ENCODE measurements at regions not wholly inside any gene's neighbourhood (a gene's known extent, or its start where the extent isn't known, plus 50 kb on each side); places are given as distances from the start of the nearest gene placed in this dataset.

- TF ChIP-seq CTCF (IDR thresholded peaks at IDR 0.05; ENCODE audit: insufficient read depth, low read length, severe bottlenecking) = no peak
- Histone ChIP-seq H3K4me3 (ENCODE audit: low read depth, low read length) (no peak overlapping the region), H3K36me3 (ENCODE audit: control insufficient read depth, insufficient read depth, low read length) (no peaks in the 10 kb centered on the region), H3K27me3 (ENCODE audit: control insufficient read depth, insufficient read depth, low read length) (no peaks in the 10 kb centered on the region)
- DNase-seq (ENCODE audit: low read depth) = no peak
- FAIRE-seq = no peak
These were observed 55.9 kb upstream of the KIRREL3 start for GRCh38 chr11:127056338-127056971.

GRCh38 chr11:127055236-127055635 is 54.7 kb upstream of the KIRREL3 start:
- FAIRE-seq = no peak
- TF ChIP-seq CTCF (IDR thresholded peaks at IDR 0.05; ENCODE audit: insufficient read depth, low read length, severe bottlenecking) = no peak
- DNase-seq (ENCODE audit: low read depth) = no peak
- no peak overlapping the region for H3K4me3 ChIP-seq (ENCODE audit: low read depth, low read length)
- H3K27me3 ChIP-seq (ENCODE audit: control insufficient read depth, insufficient read depth, low read length) = no peaks in the 10 kb centered on the region
- no peaks in the 10 kb centered on the region for H3K36me3 ChIP-seq (ENCODE audit: control insufficient read depth, insufficient read depth, low read length)

GRCh38 chr11:127054153-127054552 is 53.6 kb upstream of the KIRREL3 start:
- H3K36me3 ChIP-seq (ENCODE audit: control insufficient read depth, insufficient read depth, low read length) = no peaks in the 10 kb centered on the region
- H3K4me3 ChIP-seq (ENCODE audit: low read depth, low read length) = no peak overlapping the region
- DNase-seq (ENCODE audit: low read depth) (no peak), FAIRE-seq (no peak)
- H3K27me3 ChIP-seq (ENCODE audit: control insufficient read depth, insufficient read depth, low read length) = no peaks in the 10 kb centered on the region
- no peak for TF ChIP-seq CTCF (IDR thresholded peaks at IDR 0.05; ENCODE audit: insufficient read depth, low read length, severe bottlenecking)

GRCh38 chr11:127052404-127052803 is 51.8 kb upstream of the KIRREL3 start:
- no peak for DNase-seq (ENCODE audit: low read depth)
- Histone ChIP-seq H3K27me3 (ENCODE audit: control insufficient read depth, insufficient read depth, low read length) (no peaks in the 10 kb centered on the region), H3K36me3 (ENCODE audit: control insufficient read depth, insufficient read depth, low read length) (no peaks in the 10 kb centered on the region), H3K4me3 (ENCODE audit: low read depth, low read length) (no peak overlapping the region)
- no peak for FAIRE-seq
- no peak for TF ChIP-seq CTCF (IDR thresholded peaks at IDR 0.05; ENCODE audit: insufficient read depth, low read length, severe bottlenecking)

Measured in bronchial epithelial cell (primary cell).